Breast epithelium (tissue), 3 donors: ENCODE measurements at regions not wholly inside any gene's neighbourhood (a gene's known extent, or its start where the extent isn't known, plus 50 kb on each side); places are given as distances from the start of the nearest gene placed in this dataset.

Experiments used
- CTCF ChIP-seq, 3 donors: fragments of 450-650 bp; IDR thresholded peaks; one replicate each; pipeline ENCODE4 v1.5.1; 2016 to 2017; ENCODE audit warnings: antibody characterized with exemption in 3 of 3, mild to moderate bottlenecking in 3 of 3, moderate library complexity in 3 of 3
- POLR2A ChIP-seq: fragments of 450-650 bp; IDR thresholded peaks from one replicate; pipeline ENCODE4 v1.6.1; 2016; ENCODE audit warnings: antibody characterized with exemption, mild to moderate bottlenecking, moderate library complexity

- TF ChIP-seq CTCF (IDR thresholded peaks at IDR 0.05) (no peak), POLR2A (no peak)
Observed at GRCh38 chr12:107976331-107976730, 152.8 kb upstream of the WSCD2 start.
